Loucy (cell line): ENCODE measurements at regions not wholly inside any gene's neighbourhood (a gene's known extent, or its start where the extent isn't known, plus 50 kb on each side); places are given as distances from the start of the nearest gene placed in this dataset.
A peak's percentile ranks its signal among the peaks of the same experiment; 100 is the strongest.

Experiments
- H2AFZ ChIP-seq: fragments of 200-600 bp; sonication (generic); 2 replicates; pipeline ENCODE4 v1.6.0; 2016; ENCODE audit warnings: antibody characterized with exemption, mild to moderate bottlenecking, low read length, moderate library complexity
- H3F3A ChIP-seq: fragments of 200-600 bp; 2 replicates; pipeline ENCODE4 v1.6.0; 2016; ENCODE audit warnings: antibody characterized with exemption, low read depth, mild to moderate bottlenecking
- H3K27me3 ChIP-seq: fragments of 200-600 bp; sonication (generic); 2 replicates; pipeline ENCODE4 v1.6.1; 2014; ENCODE audit warnings: low read length, mild to moderate bottlenecking; ENCODE audit not compliant: insufficient read depth, poor library complexity, severe bottlenecking
- H3K36me3 ChIP-seq: fragments of 200-600 bp; sonication (generic); 2 replicates; pipeline ENCODE4 v1.6.1; 2016; ENCODE audit warnings: low read length; ENCODE audit not compliant: insufficient read depth
- H3K4me1 ChIP-seq: fragments of 200-600 bp; sonication (generic); 2 replicates; pipeline ENCODE4 v1.5.1; 2014; ENCODE audit warnings: low read length, mild to moderate bottlenecking; ENCODE audit not compliant: insufficient read depth, poor library complexity, severe bottlenecking
- H3K4me2 ChIP-seq: fragments of 200-600 bp; sonication (generic); 2 replicates; pipeline ENCODE4 v1.6.0; 2014; ENCODE audit warnings: antibody characterized with exemption, low read length, low read depth, mild to moderate bottlenecking; ENCODE audit not compliant: poor library complexity, severe bottlenecking
- H3K4me3 ChIP-seq: fragments of 200-600 bp; sonication (generic); 2 replicates; pipeline ENCODE4 v1.5.1; 2014; ENCODE audit warnings: low read length, mild to moderate bottlenecking, mixed read lengths; ENCODE audit not compliant: poor library complexity, severe bottlenecking
- H3K79me2 ChIP-seq: fragments of 200-600 bp; sonication (generic); 2 replicates; pipeline ENCODE4 v1.6.1; 2014; ENCODE audit warnings: low read length; ENCODE audit not compliant: insufficient read depth
- H3K9ac ChIP-seq: fragments of 200-600 bp; sonication (generic); 2 replicates; pipeline ENCODE4 v1.6.0; 2014; ENCODE audit warnings: mild to moderate bottlenecking, low read depth, low read length, moderate library complexity; ENCODE audit not compliant: poor library complexity, severe bottlenecking
- H3K9me2 ChIP-seq: fragments of 200-600 bp; sonication (generic); replicated peaks from 2 replicates; pipeline ENCODE4 v1.6.1; 2016; ENCODE audit warnings: low read depth, low read length, mixed read lengths
- H3K9me3 ChIP-seq: fragments of 200-600 bp; sonication (generic); 2 replicates; pipeline ENCODE4 v1.6.1; 2014; ENCODE audit warnings: mild to moderate bottlenecking, antibody characterized with exemption, low read length, low read depth; ENCODE audit not compliant: insufficient read depth
- H4K20me1 ChIP-seq: fragments of 200-600 bp; sonication (generic); 2 replicates; pipeline ENCODE4 v1.6.0; 2014; ENCODE audit warnings: antibody characterized with exemption, low read length, mild to moderate bottlenecking; ENCODE audit not compliant: insufficient read depth, poor library complexity, severe bottlenecking
- CTCF ChIP-seq: fragments of 200-600 bp; sonication (generic); conservative IDR thresholded peaks from 2 replicates; pipeline ENCODE4 v1.5.1; 2014; ENCODE audit warnings: mild to moderate bottlenecking, antibody characterized with exemption, low read length
- EZH2phosphoT487 ChIP-seq: fragments of 200-600 bp; IDR thresholded peaks from 2 replicates; pipeline ENCODE4 v1.6.1; 2018; ENCODE audit warnings: antibody characterized with exemption, mild to moderate bottlenecking, moderate library complexity, borderline replicate concordance

GRCh38 chr16:26442321-26442720 lies 624.4 kb upstream of the C16orf82 start:
- Histone ChIP-seq H3K9me2 (no peaks in the 10 kb centered on the region), H3K4me1 (no peaks in the 10 kb centered on the region), H3K9me3 (no peaks in the 10 kb centered on the region), H3K79me2 (no peaks in the 10 kb centered on the region), H2AFZ (no peak overlapping the region), H3K36me3 (no peaks in the 10 kb centered on the region), H3K27me3 (no peaks in the 10 kb centered on the region), H3K9ac (no peak overlapping the region), H3K4me3 (no peak overlapping the region), H4K20me1 (no peaks in the 10 kb centered on the region), H3F3A (no peaks in the 10 kb centered on the region), H3K4me2 (no peak overlapping the region)
- TF ChIP-seq CTCF (no peak), EZH2phosphoT487 (no peak)

- no peak overlapping the region for H3K4me2 ChIP-seq
- TF ChIP-seq EZH2phosphoT487 (no peak), CTCF (no peak)
- no peaks in the 10 kb centered on the region for H3K4me1 ChIP-seq
- H3F3A ChIP-seq = no peaks in the 10 kb centered on the region
- no peaks in the 10 kb centered on the region for H3K27me3 ChIP-seq
- no peak overlapping the region for H3K9ac ChIP-seq
- no peaks in the 10 kb centered on the region for H3K9me3 ChIP-seq
- no peak overlapping the region for H3K4me3 ChIP-seq
- no peak overlapping the region for H2AFZ ChIP-seq
- no peaks in the 10 kb centered on the region for H3K79me2 ChIP-seq
- no peaks in the 10 kb centered on the region for H3K9me2 ChIP-seq
- H4K20me1 ChIP-seq = no peaks in the 10 kb centered on the region
- H3K36me3 ChIP-seq = no peaks in the 10 kb centered on the region
These were observed 619.2 kb upstream of the C16orf82 start for GRCh38 chr16:26447570-26447969.

- Histone ChIP-seq H3K9me3 (no peaks in the 10 kb centered on the region), H3K36me3 (no peaks in the 10 kb centered on the region)
These were observed 613.5 kb upstream of the C16orf82 start for GRCh38 chr16:26453215-26453614.

More at GRCh38 chr16:26453215-26453614, 613.5 kb upstream of the C16orf82 start:
- Histone ChIP-seq H3K79me2 (no peaks in the 10 kb centered on the region), H3K9me2 (no peaks in the 10 kb centered on the region), H3F3A (no peaks in the 10 kb centered on the region), H3K4me1 (no peaks in the 10 kb centered on the region), H2AFZ (no peak overlapping the region), H3K4me3 (no peak overlapping the region), H4K20me1 (no peaks in the 10 kb centered on the region), H3K27me3 (no peaks in the 10 kb centered on the region), H3K4me2 (no peak overlapping the region), H3K9ac (no peak overlapping the region)
- TF ChIP-seq EZH2phosphoT487 (no peak), CTCF (peak; percentile 41)
